CD4-positive, CD25-positive, alpha-beta regulatory T cell (primary cell): ENCODE measurements at regions not wholly inside any gene's neighbourhood (a gene's known extent, or its start where the extent isn't known, plus 50 kb on each side); places are given as distances from the start of the nearest gene placed in this dataset.

Experiments
- ATAC-seq, 2 donors: fragments of 150-1000 bp; cut with Tn5 transposase; one replicate each; pipeline ENCODE4 v1.10.0; 2021; ENCODE audit warnings: low read depth in 2 of 2, moderate number of reproducible peaks in 2 of 2, moderate library complexity in 1 of 2
- DNase-seq, 3 donors: peaks; one replicate each; pipeline versions ENCODE4 v3.0.0 to v3.0.0-alpha.2; 2012 to 2022; ENCODE audit warnings: mixed read lengths in 1 of 3
- H3K27ac ChIP-seq: one replicate; pipeline ENCODE4 v1.7.0; 2013; ENCODE audit warnings: mild to moderate bottlenecking, low read length; ENCODE audit not compliant: insufficient read depth, poor library complexity, severe bottlenecking
- H3K27me3 ChIP-seq: one replicate; pipeline ENCODE4 v1.7.0; 2013; ENCODE audit warnings: low read length; ENCODE audit not compliant: control insufficient read depth, insufficient read depth
- H3K36me3 ChIP-seq: one replicate; pipeline ENCODE4 v1.7.0; 2013; ENCODE audit warnings: mild to moderate bottlenecking, low read length, moderate library complexity; ENCODE audit not compliant: control insufficient read depth, insufficient read depth
- H3K4me1 ChIP-seq: 2 replicates; pipeline ENCODE4 v1.7.0; 2013; ENCODE audit warnings: mild to moderate bottlenecking, low read length; ENCODE audit not compliant: insufficient read depth, control insufficient read depth, poor library complexity, severe bottlenecking
- H3K4me3 ChIP-seq: one replicate; pipeline ENCODE4 v1.7.0; 2013; ENCODE audit warnings: low read depth, mild to moderate bottlenecking, low read length, moderate library complexity
- H3K9me3 ChIP-seq, 2 experiments: 1 replicate in 1 of 2; 2 replicates in 1 of 2; pipeline ENCODE4 v1.7.0; 2013; ENCODE audit warnings: low read length in 2 of 2, mild to moderate bottlenecking in 1 of 2, moderate library complexity in 1 of 2; ENCODE audit not compliant: control insufficient read depth in 2 of 2
- H3K27ac Mint-ChIP-seq, 3 donors: one replicate each; pipeline ENCODE4 v1.8.0; 2020 to 2022; ENCODE audit warnings: mild to moderate bottlenecking in 3 of 3, mixed read lengths in 3 of 3, moderate library complexity in 2 of 3
- H3K27me3 Mint-ChIP-seq: one replicate; pipeline ENCODE4 v1.8.0; 2022; ENCODE audit warnings: mild to moderate bottlenecking, mixed read lengths
- H3K36me3 Mint-ChIP-seq: one replicate; pipeline ENCODE4 v1.8.0; 2020; ENCODE audit warnings: mixed read lengths
- H3K4me1 Mint-ChIP-seq, 4 donors: one replicate each; pipeline ENCODE4 v1.8.0; 2020 to 2022; ENCODE audit warnings: mixed read lengths in 4 of 4, mild to moderate bottlenecking in 1 of 4
- H3K4me3 Mint-ChIP-seq, 4 donors: one replicate each; pipeline ENCODE4 v1.8.0; 2020 to 2022; ENCODE audit warnings: mild to moderate bottlenecking in 4 of 4, mixed read lengths in 4 of 4, moderate library complexity in 3 of 4
- H3K9me3 Mint-ChIP-seq, 7 donors: one replicate each; pipeline ENCODE4 v1.8.0; 2020 to 2022; ENCODE audit warnings: mixed read lengths in 7 of 7, mild to moderate bottlenecking in 3 of 7, moderate library complexity in 2 of 7

GRCh38 chr5:39501397-39501796 is 76.6 kb upstream of the DAB2 start:
- H3K4me3 ChIP-seq = no peak overlapping the region
- Mint-ChIP-seq H3K4me3 (no peak overlapping the region), H3K27ac (no peak overlapping the region), H3K27me3 (peaks cover 19% of the 10 kb centered on the region), H3K9me3 (peaks cover 0 to 1% (median 0%) of the 10 kb centered on the region in 7 donors), H3K36me3 (no peaks in the 10 kb centered on the region), H3K4me1 (no peaks in the 10 kb centered on the region)
- H3K27me3 ChIP-seq = peaks cover 6% of the 10 kb centered on the region
- no peaks in the 10 kb centered on the region for H3K9me3 ChIP-seq
- H3K27ac ChIP-seq = no peak overlapping the region
- no peak for DNase-seq
- ATAC-seq = no peak
- H3K4me1 ChIP-seq = no peaks in the 10 kb centered on the region
- H3K36me3 ChIP-seq = no peaks in the 10 kb centered on the region

- Mint-ChIP-seq H3K27ac (no peak overlapping the region), H3K4me1 (no peaks in the 10 kb centered on the region), H3K4me3 (no peak overlapping the region), H3K36me3 (no peaks in the 10 kb centered on the region), H3K27me3 (peaks cover 19% of the 10 kb centered on the region), H3K9me3 (peaks cover 0 to 1% (median 0%) of the 10 kb centered on the region in 7 donors)
- H3K27ac ChIP-seq = no peak overlapping the region
- DNase-seq (no peak), ATAC-seq (no peak)
- no peak overlapping the region for H3K4me3 ChIP-seq
- peaks cover 6% of the 10 kb centered on the region for H3K27me3 ChIP-seq
- H3K9me3 ChIP-seq = no peaks in the 10 kb centered on the region
- no peaks in the 10 kb centered on the region for H3K36me3 ChIP-seq
- no peaks in the 10 kb centered on the region for H3K4me1 ChIP-seq
Measured at GRCh38 chr5:39500551-39501175, 75.9 kb upstream of the DAB2 start.

GRCh38 chr5:39498278-39498952 is 73.6 kb upstream of the DAB2 start:
- Mint-ChIP-seq H3K4me3 (no peak overlapping the region), H3K4me1 (peaks cover 0 to 3% (median 0%) of the 10 kb centered on the region in 4 donors), H3K36me3 (no peaks in the 10 kb centered on the region), H3K27ac (no peak overlapping the region), H3K27me3 (peaks cover 24% of the 10 kb centered on the region), H3K9me3 (no peaks in the 10 kb centered on the region)
- H3K27me3 ChIP-seq = peaks cover 10% of the 10 kb centered on the region
- H3K27ac ChIP-seq = no peak overlapping the region
- DNase-seq = no peak
- H3K4me3 ChIP-seq = no peak overlapping the region
- H3K9me3 ChIP-seq = no peaks in the 10 kb centered on the region
- no peaks in the 10 kb centered on the region for H3K36me3 ChIP-seq
- no peaks in the 10 kb centered on the region for H3K4me1 ChIP-seq
- no peak for ATAC-seq

GRCh38 chr5:39497322-39497721 is 72.5 kb upstream of the DAB2 start:
- no peak overlapping the region for H3K27ac ChIP-seq
- no peak overlapping the region for H3K4me3 ChIP-seq
- peaks cover 8% of the 10 kb centered on the region for H3K27me3 ChIP-seq
- H3K4me1 ChIP-seq = no peaks in the 10 kb centered on the region
- ATAC-seq (no peak), DNase-seq (no peak)
- H3K36me3 ChIP-seq = no peaks in the 10 kb centered on the region
- no peak overlapping the region for H3K4me3 Mint-ChIP-seq
- H3K27ac Mint-ChIP-seq = no peak overlapping the region
- H3K9me3 Mint-ChIP-seq = peaks cover 0 to under 1% (median 0%) of the 10 kb centered on the region in 7 donors
- H3K4me1 Mint-ChIP-seq = peaks cover 0 to 3% (median 0%) of the 10 kb centered on the region in 4 donors
- H3K9me3 ChIP-seq = no peaks in the 10 kb centered on the region
- no peaks in the 10 kb centered on the region for H3K36me3 Mint-ChIP-seq
- peaks cover 19% of the 10 kb centered on the region for H3K27me3 Mint-ChIP-seq

- Mint-ChIP-seq H3K9me3 (peaks cover 0 to 14% (median 2%) of the 10 kb centered on the region in 7 donors), H3K36me3 (no peaks in the 10 kb centered on the region), H3K27ac (no peak overlapping the region), H3K4me3 (no peak overlapping the region), H3K27me3 (peaks cover 22% of the 10 kb centered on the region), H3K4me1 (peaks cover 0 to 3% (median 0%) of the 10 kb centered on the region in 4 donors)
- DNase-seq (no peak), ATAC-seq (no peak)
- Histone ChIP-seq H3K4me3 (no peak overlapping the region), H3K27me3 (peaks cover 8% of the 10 kb centered on the region), H3K9me3 (peaks cover 9 to 11% of the 10 kb centered on the region in 2 experiments), H3K36me3 (no peaks in the 10 kb centered on the region), H3K27ac (no peak overlapping the region), H3K4me1 (no peaks in the 10 kb centered on the region)
Measured at GRCh38 chr5:39495227-39495626, 70.4 kb upstream of the DAB2 start.

DNA sequence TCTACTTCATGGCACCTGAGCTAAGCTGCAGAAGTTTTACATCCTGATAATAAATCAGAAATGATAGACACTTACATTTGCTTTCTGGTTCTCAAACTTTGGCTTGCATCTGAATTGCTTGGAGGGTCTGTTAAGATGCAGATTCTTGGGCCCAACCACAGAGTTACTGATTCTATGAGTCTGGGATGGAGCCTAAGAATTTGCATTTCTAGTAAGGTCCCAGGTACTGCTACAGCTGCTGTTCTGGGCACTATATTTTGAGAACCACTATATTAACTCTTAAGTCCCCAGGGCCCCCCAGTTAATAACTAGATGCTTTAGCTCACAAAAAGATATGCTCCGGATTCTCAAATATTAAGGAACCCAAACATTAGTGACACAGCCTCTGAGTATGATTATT is 69.8 kb upstream of the DAB2 start:
- DNase-seq = no peak
- peaks cover 0 to 17% (median 4%) of the 10 kb centered on the region in 7 donors for H3K9me3 Mint-ChIP-seq

GRCh38 chr5:39494107-39494510 is 69.3 kb upstream of the DAB2 start:
- H3K27ac ChIP-seq = no peak overlapping the region
- H3K4me3 ChIP-seq = no peak overlapping the region
- ATAC-seq (no peak), DNase-seq (no peak)
- Mint-ChIP-seq H3K9me3 (peaks cover 0 to 17% (median 4%) of the 10 kb centered on the region in 7 donors), H3K27me3 (peaks cover 18% of the 10 kb centered on the region), H3K36me3 (no peaks in the 10 kb centered on the region), H3K27ac (no peak overlapping the region), H3K4me1 (peaks cover 0 to 3% (median 0%) of the 10 kb centered on the region in 4 donors), H3K4me3 (no peak overlapping the region)
- peaks cover 9% of the 10 kb centered on the region for H3K27me3 ChIP-seq
- H3K9me3 ChIP-seq = peaks cover 9 to 13% of the 10 kb centered on the region in 2 experiments
- no peaks in the 10 kb centered on the region for H3K4me1 ChIP-seq
- no peaks in the 10 kb centered on the region for H3K36me3 ChIP-seq

More for the DNA sequence above, 69.8 kb upstream of the DAB2 start:
- peaks cover 9 to 13% of the 10 kb centered on the region in 2 experiments for H3K9me3 ChIP-seq
- no peak overlapping the region for H3K4me3 Mint-ChIP-seq
- H3K27me3 Mint-ChIP-seq = peaks cover 19% of the 10 kb centered on the region
- no peak overlapping the region for H3K27ac Mint-ChIP-seq
- H3K4me1 Mint-ChIP-seq = peaks cover 0 to 3% (median 0%) of the 10 kb centered on the region in 4 donors
- no peak overlapping the region for H3K4me3 ChIP-seq
- H3K27ac ChIP-seq = no peak overlapping the region
- H3K27me3 ChIP-seq = peaks cover 9% of the 10 kb centered on the region
- H3K4me1 ChIP-seq = no peaks in the 10 kb centered on the region
- H3K36me3 ChIP-seq = no peaks in the 10 kb centered on the region
- no peaks in the 10 kb centered on the region for H3K36me3 Mint-ChIP-seq
- ATAC-seq = no peak

GRCh38 chr5:39491210-39491609 is 66.4 kb upstream of the DAB2 start:
- no peak for ATAC-seq

More at GRCh38 chr5:39491210-39491609, 66.4 kb upstream of the DAB2 start:
- Mint-ChIP-seq H3K36me3 (no peaks in the 10 kb centered on the region), H3K27ac (no peak overlapping the region), H3K4me3 (no peak overlapping the region), H3K4me1 (peaks cover 0 to 3% (median 0%) of the 10 kb centered on the region in 4 donors), H3K27me3 (peaks cover 10% of the 10 kb centered on the region), H3K9me3 (peaks cover 0 to 17% (median 4%) of the 10 kb centered on the region in 7 donors)
- no peak for DNase-seq
- Histone ChIP-seq H3K9me3 (peaks cover 9 to 13% of the 10 kb centered on the region in 2 experiments), H3K4me3 (no peak overlapping the region), H3K27me3 (peaks cover 9% of the 10 kb centered on the region), H3K4me1 (no peaks in the 10 kb centered on the region), H3K36me3 (no peaks in the 10 kb centered on the region), H3K27ac (no peak overlapping the region)
